Erythroblast (primary cell): ENCODE measurements at regions not wholly inside any gene's neighbourhood (a gene's known extent, or its start where the extent isn't known, plus 50 kb on each side); places are given as distances from the start of the nearest gene placed in this dataset.

Experiments
- DNase-seq, 2 experiments: peaks; one replicate each; lab custom pipeline; 2025; lab: John Stamatoyannopoulos, UW
- GATA1 ChIP-seq: IDR thresholded peaks from 2 replicates; pipeline ENCODE4 v1.6.1; 2011; ENCODE audit warnings: low read depth, mild to moderate bottlenecking, control low read depth, low read length, moderate library complexity
- POLR2A ChIP-seq: IDR thresholded peaks from 2 replicates; pipeline ENCODE4 v1.6.1; 2011; ENCODE audit warnings: mild to moderate bottlenecking, low read length

DNA sequence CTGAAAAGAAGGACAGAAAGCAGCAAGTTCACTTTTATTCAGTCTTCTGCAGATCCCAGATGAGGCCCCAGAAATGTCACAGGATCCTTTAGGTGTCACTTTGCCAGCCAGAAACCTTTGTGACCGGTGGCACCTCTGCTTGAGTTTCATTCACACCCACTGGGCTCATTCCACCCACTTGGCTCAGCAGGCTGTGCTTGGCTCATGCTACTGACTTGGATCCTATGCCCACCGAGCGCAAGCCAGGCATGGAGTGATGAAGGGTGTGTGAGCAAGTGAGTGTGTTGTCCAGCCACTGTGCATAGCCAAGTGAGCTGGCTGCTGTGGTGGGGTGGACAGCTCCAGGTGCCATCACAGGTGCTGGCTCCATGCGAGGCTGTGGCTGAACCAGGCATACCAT lies 357.0 kb upstream of the GULP1 start:
- TF ChIP-seq GATA1 (no peak), POLR2A (no peak)

GRCh38 chr2:187935126-187935525 lies 356.5 kb upstream of the GULP1 start:
- no peak for TF ChIP-seq POLR2A
- no peak for TF ChIP-seq GATA1
- DNase-seq, result no peak

More for the DNA sequence above, 357.0 kb upstream of the GULP1 start:
- DNase-seq, result no peak

DNA sequence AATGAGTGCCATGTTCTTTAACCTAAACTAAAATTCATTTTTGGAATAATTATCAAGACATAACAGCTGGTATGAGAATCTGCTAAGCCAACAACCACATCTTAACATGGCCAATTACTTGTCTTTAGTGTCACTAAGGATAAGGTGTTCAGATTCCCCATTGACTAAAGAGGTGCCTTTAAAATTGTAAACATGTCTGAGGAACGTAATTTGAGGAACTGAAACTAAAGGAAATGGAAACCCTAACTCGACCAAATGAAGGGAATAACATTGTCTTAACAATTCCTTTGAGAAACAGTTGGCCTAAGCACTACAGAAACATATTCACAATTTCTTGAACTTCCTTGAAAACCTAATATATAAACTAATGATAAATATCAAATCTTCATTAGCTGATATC lies 355.4 kb upstream of the GULP1 start:
- TF ChIP-seq GATA1, result no peak
- TF ChIP-seq POLR2A, result no peak
- DNase-seq, result no peak

DNA sequence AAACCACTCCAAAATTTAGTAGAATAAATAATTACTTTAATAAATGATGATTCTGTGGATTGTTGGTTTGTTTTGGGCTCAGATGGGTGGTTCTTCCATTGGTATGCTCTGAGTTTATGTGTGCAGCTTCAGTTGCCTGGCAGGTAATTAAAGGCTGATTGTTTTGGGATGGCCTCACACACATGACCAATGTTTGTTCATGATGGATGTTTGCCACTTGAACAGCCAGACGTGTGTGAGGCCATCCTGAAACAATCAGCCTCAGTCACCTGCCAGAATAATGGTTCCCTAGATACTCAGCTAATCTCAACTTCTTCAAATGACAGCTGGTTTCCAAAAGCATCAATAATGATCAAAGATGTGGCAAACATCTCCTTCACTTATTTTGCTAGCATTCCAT lies 352.5 kb upstream of the GULP1 start:
- DNase-seq, result no peak
- TF ChIP-seq GATA1, result no peak
- no peak for TF ChIP-seq POLR2A

DNA sequence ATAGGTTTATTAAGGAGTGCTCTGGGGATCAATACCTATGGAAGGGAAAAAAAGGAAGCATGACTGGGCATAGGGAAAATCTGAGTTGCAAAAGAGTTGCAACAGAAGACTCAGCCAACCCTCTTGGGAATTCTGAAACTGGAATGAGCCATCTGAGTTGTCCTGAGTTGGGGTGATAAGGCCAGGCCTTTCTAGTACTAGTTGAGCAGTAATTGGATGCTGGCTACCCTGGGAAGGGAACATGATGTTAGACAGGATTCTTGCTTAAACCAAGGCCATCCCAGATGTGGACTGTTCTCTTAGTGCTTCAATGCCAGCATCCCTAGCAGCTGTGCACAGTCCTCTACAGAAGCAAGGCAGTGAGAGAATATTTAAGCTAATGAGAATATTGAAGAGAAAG lies 348.8 kb upstream of the GULP1 start:
- DNase-seq, result no peak
- TF ChIP-seq GATA1 (no peak), POLR2A (no peak)

DNA sequence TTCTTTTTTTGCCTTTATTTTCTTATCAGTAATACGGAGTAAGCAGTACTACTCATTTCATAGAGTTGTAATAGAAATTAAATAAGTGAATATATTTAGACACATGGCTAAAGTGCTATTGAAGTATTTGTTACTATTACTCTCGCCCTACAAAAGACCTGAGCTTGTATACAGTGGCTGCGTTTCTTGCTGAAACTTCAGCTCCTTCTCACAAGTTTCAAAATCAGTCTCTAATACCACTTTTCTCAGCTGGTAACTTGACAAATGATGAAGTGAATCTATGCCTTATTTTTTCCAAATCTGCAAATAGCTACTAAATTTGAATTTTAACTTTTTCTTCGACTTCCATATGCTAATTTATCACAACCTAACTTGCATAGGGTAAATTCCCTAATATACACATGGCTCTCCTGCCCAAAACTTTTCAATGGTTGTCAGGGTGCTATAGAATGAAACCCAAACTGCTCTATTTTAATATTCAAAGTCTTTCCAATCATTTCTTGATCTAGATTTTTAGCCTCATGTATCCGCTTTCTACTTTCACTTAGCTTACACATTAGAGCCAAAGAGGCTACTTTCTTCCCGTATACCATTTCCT lies 347.8 kb upstream of the GULP1 start:
- no peak for DNase-seq
- TF ChIP-seq POLR2A, result no peak
- no peak for TF ChIP-seq GATA1

GRCh38 chr2:187949859-187950258 lies 341.8 kb upstream of the GULP1 start:
- no peak for DNase-seq
- TF ChIP-seq GATA1 (no peak), POLR2A (no peak)

DNA sequence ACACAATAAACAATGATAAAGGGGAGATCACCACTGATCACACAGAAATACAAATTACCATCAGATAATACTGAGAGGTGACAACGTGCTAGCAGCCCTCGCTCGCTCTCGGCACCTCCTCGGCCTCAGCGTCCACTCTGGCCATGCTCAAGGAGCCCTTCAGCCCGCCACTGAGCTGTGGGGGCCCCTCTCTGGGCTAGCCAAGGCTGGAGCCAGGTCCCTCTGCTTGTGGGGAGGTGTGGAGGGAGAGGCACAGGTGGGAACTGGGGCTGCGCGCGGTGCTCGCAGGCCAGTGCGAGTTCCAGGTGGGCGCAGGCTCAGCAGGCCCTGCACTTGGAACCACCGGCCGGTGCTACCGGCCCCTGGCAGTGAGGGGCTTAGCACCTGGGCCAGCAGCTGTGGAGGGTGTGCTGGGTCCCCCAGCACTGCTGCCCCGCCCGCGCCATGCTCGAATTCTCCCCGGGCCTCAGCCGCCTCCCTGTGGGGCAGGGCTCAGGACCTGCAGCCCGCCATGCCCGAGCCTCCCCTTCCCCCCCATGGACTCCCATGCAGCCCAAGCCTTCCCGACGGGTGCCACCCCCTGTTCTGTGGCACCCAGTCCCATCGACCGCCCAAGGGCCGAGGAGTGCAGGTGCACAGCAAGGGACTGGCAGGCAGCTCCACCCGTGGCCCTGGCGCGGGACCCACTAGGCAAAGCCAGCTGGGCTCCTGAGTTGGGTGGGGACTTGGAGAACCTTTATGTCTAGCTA lies 340.0 kb upstream of the GULP1 start:
- no peak for DNase-seq
- TF ChIP-seq GATA1 (no peak), POLR2A (no peak)

- TF ChIP-seq POLR2A (no peak), GATA1 (no peak)
- no peak for DNase-seq
These were observed 334.7 kb upstream of the GULP1 start for GRCh38 chr2:187956906-187957534.

GRCh38 chr2:187959821-187960220 lies 331.9 kb upstream of the GULP1 start:
- DNase-seq, result no peak
- TF ChIP-seq GATA1, result no peak
- TF ChIP-seq POLR2A, result no peak

DNA sequence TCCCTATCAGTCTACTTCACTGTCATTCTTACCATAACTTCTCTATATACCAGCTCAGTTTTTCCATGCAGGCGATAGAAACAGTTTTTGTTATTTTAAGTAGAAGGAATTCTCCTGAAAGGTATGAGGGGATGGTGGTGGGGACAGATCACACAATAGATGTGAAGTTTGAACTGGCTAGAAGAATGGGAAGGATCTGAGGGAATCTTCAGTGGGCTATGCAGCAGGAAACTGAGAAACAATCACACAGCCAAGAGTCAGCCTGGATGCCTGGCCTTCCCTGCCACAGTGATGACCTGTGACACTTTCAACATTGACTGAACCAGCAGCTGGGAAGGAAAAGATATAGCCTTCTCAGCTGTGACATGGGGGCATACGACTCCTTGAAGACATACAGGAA lies 329.1 kb upstream of the GULP1 start:
- DNase-seq, result no peak
- TF ChIP-seq GATA1, result no peak
- no peak for TF ChIP-seq POLR2A

DNA sequence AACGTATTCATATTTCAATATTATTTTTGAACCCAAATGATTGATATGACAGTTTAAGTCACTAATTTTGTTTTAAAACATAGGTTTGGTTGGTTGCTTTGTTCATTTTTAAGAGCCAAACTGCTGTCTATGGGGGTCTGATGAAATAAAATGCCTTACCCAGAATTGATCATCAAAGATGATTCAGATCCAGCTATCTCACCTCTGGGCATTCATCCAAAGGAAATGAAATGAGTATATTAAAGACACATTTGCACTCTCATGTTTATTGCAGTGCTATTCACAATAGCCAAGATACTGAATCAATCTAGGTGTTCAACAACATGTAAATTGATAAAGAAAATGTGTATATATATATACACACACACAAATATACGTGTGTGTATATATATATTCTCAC lies 326.9 kb upstream of the GULP1 start:
- no peak for DNase-seq
- TF ChIP-seq GATA1 (no peak), POLR2A (no peak)

- no peak for TF ChIP-seq POLR2A
- DNase-seq, result no peak
These were observed 324.8 kb upstream of the GULP1 start for GRCh38 chr2:187966924-187967323.

DNA sequence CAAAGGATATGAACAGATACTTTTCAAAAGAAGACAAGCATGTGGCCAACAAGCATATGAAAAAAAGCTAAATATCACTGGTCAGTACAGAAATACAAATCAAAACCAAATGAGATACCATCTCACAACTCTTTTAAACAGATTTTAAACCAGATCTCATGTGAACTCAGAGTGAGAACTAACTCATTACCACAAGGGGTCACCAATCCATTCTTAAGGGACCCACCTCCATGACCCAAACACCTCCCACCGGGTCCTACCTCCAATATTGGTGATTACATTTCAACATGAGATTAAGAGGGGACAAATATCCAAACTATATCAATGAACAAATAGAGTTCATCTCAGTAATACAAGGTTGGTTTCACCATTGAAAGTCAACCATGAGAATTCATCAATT lies 319.8 kb upstream of the GULP1 start:
- DNase-seq, result no peak
- TF ChIP-seq GATA1, result no peak
- no peak for TF ChIP-seq POLR2A
